Activated CD4-positive, CD25-positive, alpha-beta regulatory T cell treated with anti-CD3 and anti-CD28 coated beads, Interleukin-2, amount 50 U/mL, for 24 hours (primary cell): ENCODE measurements at regions not wholly inside any gene's neighbourhood (a gene's known extent, or its start where the extent isn't known, plus 50 kb on each side); places are given as distances from the start of the nearest gene placed in this dataset.
A peak's percentile ranks its signal among the peaks of the same experiment; 100 is the strongest.
"Not testable (repeated sequence)": the region's sequence is repeated elsewhere in the genome, so short reads cannot be mapped to it uniquely, and the experiment has no call there.

Source experiments
- ATAC-seq, 2 donors: fragments of 150-1000 bp; cut with Tn5 transposase; one replicate each; pipeline ENCODE4 v1.10.0; 2021; ENCODE audit warnings: mild to moderate bottlenecking in 1 of 2, moderate library complexity in 1 of 2

GRCh38 chr15:60275624-60276023 lies 122.2 kb downstream of the ANXA2 start:
- no peak for ATAC-seq

DNA sequence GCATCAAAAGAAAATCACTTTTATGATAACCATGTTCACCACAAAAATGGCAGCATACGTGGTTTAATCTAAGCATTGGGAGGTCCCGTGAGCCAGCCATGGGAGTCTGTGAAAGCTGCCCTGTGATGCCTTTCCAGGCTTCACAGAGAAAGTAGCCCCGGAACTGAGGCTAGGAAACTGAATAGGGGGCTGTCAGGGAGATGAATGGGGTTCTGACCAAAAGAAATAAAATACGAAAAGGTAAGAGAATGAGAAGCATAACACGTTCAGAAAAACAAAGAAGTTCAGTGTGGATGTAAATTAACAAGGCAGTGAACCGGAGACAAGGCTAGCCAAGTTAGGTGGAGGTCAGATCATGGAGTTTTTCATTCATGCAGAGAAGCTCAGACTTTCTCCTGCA lies 118.9 kb downstream of the ANXA2 start:
- no peak for ATAC-seq

GRCh38 chr15:60280259-60280658 lies 117.5 kb downstream of the ANXA2 start:
- ATAC-seq = no peak

GRCh38 chr15:60283936-60284335 lies 113.8 kb downstream of the ANXA2 start:
- ATAC-seq = no peak

DNA sequence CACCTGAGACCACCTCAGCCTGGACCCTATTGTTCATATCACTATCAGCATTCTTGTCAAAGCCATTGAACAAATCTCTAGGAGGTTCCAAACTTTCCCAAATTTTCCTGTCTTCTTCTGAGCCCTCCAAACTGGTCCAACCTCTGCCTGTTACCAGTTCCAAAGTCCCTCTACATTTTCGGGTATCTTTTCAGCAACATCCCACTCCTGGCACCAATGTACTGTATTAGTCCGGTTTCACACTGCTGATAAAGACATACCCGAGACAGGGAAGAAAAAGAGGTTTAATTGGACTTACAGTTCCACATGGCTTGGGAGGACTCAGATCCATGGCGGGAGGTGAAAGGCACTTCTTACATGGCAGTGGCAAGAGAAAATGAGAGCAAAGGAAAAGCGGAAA lies 101.9 kb downstream of the ANXA2 start:
- not testable (repeated sequence) for ATAC-seq

DNA sequence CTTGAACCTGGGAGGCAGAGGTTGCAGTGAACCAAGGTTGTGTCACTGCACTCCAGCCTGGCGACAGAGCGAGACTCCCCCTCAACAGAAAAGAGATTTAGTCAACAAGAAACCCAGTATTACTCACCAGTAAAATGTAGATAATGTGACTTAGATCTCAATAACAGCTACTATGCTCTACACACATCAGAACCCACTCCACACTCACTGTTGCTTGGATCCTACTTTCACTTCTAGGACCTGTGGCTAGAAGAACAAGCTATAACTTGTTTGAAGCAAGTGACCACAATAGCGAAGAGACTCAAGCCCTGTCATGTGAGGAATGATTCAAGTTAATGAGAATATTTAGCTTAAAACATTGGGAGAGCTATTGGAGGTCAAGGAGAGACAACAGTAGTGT lies 100.7 kb downstream of the ANXA2 start:
- ATAC-seq = peak in 1 of 2 donors; percentile 28
